Mesendoderm (in vitro differentiated cells): ENCODE measurements at regions not wholly inside any gene's neighbourhood (a gene's known extent, or its start where the extent isn't known, plus 50 kb on each side); places are given as distances from the start of the nearest gene placed in this dataset.

Experiments used
- DNase-seq: peaks from one replicate; pipeline ENCODE4 v3.0.0; 2013
- H2AK5ac ChIP-seq: 2 replicates; pipeline ENCODE4 v1.6.1; 2013; ENCODE audit warnings: low read length, inconsistent platforms
- H2BK120ac ChIP-seq: 2 replicates; pipeline ENCODE4 v1.6.1; 2013; ENCODE audit warnings: low read depth, mild to moderate bottlenecking, low read length, moderate library complexity, mixed read lengths
- H2BK15ac ChIP-seq: replicated peaks from 2 replicates; pipeline ENCODE4 v1.6.1; 2013; ENCODE audit warnings: low read depth, mild to moderate bottlenecking, moderate library complexity
- H2BK5ac ChIP-seq: 2 replicates; pipeline ENCODE4 v1.6.1; 2013; ENCODE audit warnings: low read length, inconsistent platforms
- H3K18ac ChIP-seq: 2 replicates; pipeline ENCODE4 v1.6.1; 2013; ENCODE audit warnings: mild to moderate bottlenecking, low read length, mixed read lengths
- H3K23ac ChIP-seq: one replicate; pipeline ENCODE4 v1.6.1; 2013; ENCODE audit warnings: low read length
- H3K27ac ChIP-seq: 2 replicates; pipeline ENCODE4 v1.5.1; 2013; ENCODE audit warnings: low read depth, mild to moderate bottlenecking, inconsistent platforms, low read length, moderate library complexity
- H3K27me3 ChIP-seq: 2 replicates; pipeline ENCODE4 v1.6.1; 2013; ENCODE audit warnings: low read length, control low read depth, mild to moderate bottlenecking, inconsistent platforms; ENCODE audit not compliant: insufficient read depth, poor library complexity
- H3K36me3 ChIP-seq: 2 replicates; pipeline ENCODE4 v1.6.1; 2013; ENCODE audit warnings: low read length, inconsistent platforms; ENCODE audit not compliant: control insufficient read depth, insufficient read depth
- H3K4ac ChIP-seq: one replicate; pipeline ENCODE4 v1.6.1; 2013; ENCODE audit warnings: low read depth, mild to moderate bottlenecking, low read length, moderate library complexity
- H3K4me1 ChIP-seq: 2 replicates; pipeline ENCODE4 v1.6.1; 2013; ENCODE audit warnings: low read depth, low read length, inconsistent platforms; ENCODE audit not compliant: control insufficient read depth
- H3K4me2 ChIP-seq: 2 replicates; pipeline ENCODE4 v1.6.1; 2013; ENCODE audit warnings: low read length
- H3K4me3 ChIP-seq: 2 replicates; pipeline ENCODE4 v1.5.1; 2013; ENCODE audit warnings: mild to moderate bottlenecking, low read length
- H3K56ac ChIP-seq: one replicate; pipeline ENCODE4 v1.6.1; 2013; ENCODE audit warnings: low read length
- H3K79me1 ChIP-seq: 2 replicates; pipeline ENCODE4 v1.6.1; 2013; ENCODE audit warnings: low read length, inconsistent platforms
- H3K79me2 ChIP-seq: 2 replicates; pipeline ENCODE4 v1.6.1; 2013; ENCODE audit warnings: mild to moderate bottlenecking, low read length; ENCODE audit not compliant: control insufficient read depth, insufficient read depth
- H3K9ac ChIP-seq: 2 replicates; pipeline ENCODE4 v1.6.1; 2013; ENCODE audit warnings: low read length, inconsistent platforms
- H4K5ac ChIP-seq: one replicate; pipeline ENCODE4 v1.6.1; 2013; ENCODE audit warnings: low read length
- H4K8ac ChIP-seq: one replicate; pipeline ENCODE4 v1.6.1; 2013; ENCODE audit warnings: low read depth, mild to moderate bottlenecking, control low read depth, low read length, moderate library complexity
- WGBS: extraction: QIAGEN DNeasy Blood & Tissue Kit; methylation state at CpG from one replicate; pipeline ENCODE4 v1.1.7; 2013; ENCODE audit warnings: low lambda C conversion rate, missing lambda C conversion rate; ENCODE audit not compliant: insufficient coverage; ENCODE audit errors: extremely low coverage; 5-methylcytosine and 5-hydroxymethylcytosine counted together

DNA sequence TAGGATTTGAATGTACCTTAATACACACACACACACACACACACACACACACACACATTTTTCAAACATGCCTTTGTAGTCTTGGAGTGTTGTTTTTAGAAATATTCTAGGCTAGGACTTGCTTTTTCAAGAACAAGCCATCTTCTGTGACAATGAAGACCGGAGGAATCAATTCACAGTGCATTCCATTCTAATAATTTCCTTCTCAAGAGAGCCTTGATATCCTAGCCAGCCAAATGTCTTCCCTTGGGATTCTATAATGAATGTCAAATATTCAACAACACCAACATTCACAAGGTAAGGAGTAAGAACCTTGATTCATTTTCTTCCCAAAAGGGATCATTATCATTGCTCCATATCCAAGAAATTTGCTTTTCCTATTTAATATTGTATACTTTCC is 180.3 kb downstream of the SLITRK1 start:
- H2BK5ac ChIP-seq, result no peak overlapping the region
- H2BK15ac ChIP-seq, result no peak overlapping the region
- H4K8ac ChIP-seq, result no peak overlapping the region
- H3K4me3 ChIP-seq, result no peak overlapping the region
- no peak overlapping the region for H3K56ac ChIP-seq
- H4K5ac ChIP-seq, result no peak overlapping the region
- H3K4ac ChIP-seq, result no peak overlapping the region
- H3K36me3 ChIP-seq, result no peaks in the 10 kb centered on the region
- H3K23ac ChIP-seq, result no peak overlapping the region
- no CpG with 5 or more reads among the region's 1 CpG for WGBS
- H3K4me2 ChIP-seq, result no peak overlapping the region
- no peak overlapping the region for H2BK120ac ChIP-seq
- no peaks in the 10 kb centered on the region for H3K79me2 ChIP-seq
- no peak for DNase-seq
- H2AK5ac ChIP-seq, result no peak overlapping the region
- no peaks in the 10 kb centered on the region for H3K4me1 ChIP-seq
- no peaks in the 10 kb centered on the region for H3K79me1 ChIP-seq
- H3K9ac ChIP-seq, result no peak overlapping the region
- H3K27me3 ChIP-seq, result no peaks in the 10 kb centered on the region
- no peak overlapping the region for H3K27ac ChIP-seq
- no peak overlapping the region for H3K18ac ChIP-seq

DNA sequence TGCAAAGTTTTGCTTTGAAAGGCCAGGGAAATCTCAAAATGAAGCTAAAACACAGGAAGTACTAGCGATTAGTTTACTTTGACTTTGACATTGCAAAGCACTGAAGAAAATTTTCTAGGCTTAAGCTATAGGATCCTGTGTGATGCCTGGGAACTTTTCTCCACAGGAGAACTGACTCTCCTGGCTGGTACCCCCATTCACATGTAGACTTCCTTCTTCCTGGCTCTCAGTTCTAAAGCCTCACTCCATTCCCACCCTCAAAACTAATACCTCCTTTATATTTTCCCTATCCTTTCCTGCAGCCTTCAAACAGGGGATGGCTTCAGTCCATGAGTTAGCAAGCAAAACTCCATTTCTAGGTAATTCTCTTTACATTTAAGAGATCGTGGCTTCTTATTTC is 189.5 kb downstream of the SLITRK1 start:
- WGBS, result no CpG with 5 or more reads among the region's 2 CpGs
- H3K79me2 ChIP-seq, result no peaks in the 10 kb centered on the region

GRCh38 chr13:83691966-83692365 is 190.3 kb downstream of the SLITRK1 start:
- no peaks in the 10 kb centered on the region for H3K79me2 ChIP-seq
- H3K27me3 ChIP-seq, result no peaks in the 10 kb centered on the region
- no peak overlapping the region for H2BK15ac ChIP-seq
- H4K5ac ChIP-seq, result no peak overlapping the region
- no peak overlapping the region for H3K56ac ChIP-seq
- no peak overlapping the region for H2BK5ac ChIP-seq
- H3K9ac ChIP-seq, result no peak overlapping the region
- no peak overlapping the region for H4K8ac ChIP-seq
- no peak overlapping the region for H3K27ac ChIP-seq
- no peak for DNase-seq
- no peak overlapping the region for H3K23ac ChIP-seq
- 100% methylated on average over 1 of the region's 1 CpG for WGBS
- no peak overlapping the region for H2BK120ac ChIP-seq
- no peak overlapping the region for H3K4ac ChIP-seq
- no peaks in the 10 kb centered on the region for H3K4me1 ChIP-seq
- H3K79me1 ChIP-seq, result no peaks in the 10 kb centered on the region
- H3K18ac ChIP-seq, result no peak overlapping the region
- no peak overlapping the region for H3K4me2 ChIP-seq
- H3K4me3 ChIP-seq, result no peak overlapping the region
- no peaks in the 10 kb centered on the region for H3K36me3 ChIP-seq
- no peak overlapping the region for H2AK5ac ChIP-seq

More for the DNA sequence above, 189.5 kb downstream of the SLITRK1 start:
- no peaks in the 10 kb centered on the region for H3K27me3 ChIP-seq
- no peak overlapping the region for H3K9ac ChIP-seq
- no peak overlapping the region for H2AK5ac ChIP-seq
- H3K18ac ChIP-seq, result no peak overlapping the region
- H3K27ac ChIP-seq, result no peak overlapping the region
- H3K4me2 ChIP-seq, result no peak overlapping the region
- H4K5ac ChIP-seq, result no peak overlapping the region
- H3K56ac ChIP-seq, result no peak overlapping the region
- H3K4me1 ChIP-seq, result no peaks in the 10 kb centered on the region
- no peak overlapping the region for H3K23ac ChIP-seq
- H3K79me1 ChIP-seq, result no peaks in the 10 kb centered on the region
- H3K4me3 ChIP-seq, result no peak overlapping the region
- H2BK5ac ChIP-seq, result no peak overlapping the region
- no peak overlapping the region for H2BK120ac ChIP-seq
- no peaks in the 10 kb centered on the region for H3K36me3 ChIP-seq
- no peak overlapping the region for H4K8ac ChIP-seq
- peak; percentile 1 for DNase-seq
- H2BK15ac ChIP-seq, result no peak overlapping the region
- H3K4ac ChIP-seq, result no peak overlapping the region

DNA sequence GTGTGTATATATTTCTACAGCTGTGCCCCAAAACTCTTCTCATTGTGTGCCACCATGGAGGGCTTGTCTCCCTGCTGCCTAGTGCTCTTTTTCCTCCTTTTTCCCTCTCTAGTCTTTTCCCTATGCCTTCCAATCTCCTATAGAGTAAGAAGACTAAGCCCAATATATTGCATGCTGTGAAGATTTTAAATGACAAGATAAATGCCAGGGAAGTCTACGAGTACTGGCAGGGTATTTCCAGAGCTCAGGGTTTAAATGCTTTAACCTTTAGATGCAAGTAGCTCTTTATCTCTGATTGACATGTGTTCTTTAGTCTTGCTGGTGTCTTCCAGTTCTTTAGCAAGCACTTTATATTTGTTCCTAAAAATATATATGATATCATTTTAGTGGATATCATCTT is 200.7 kb downstream of the SLITRK1 start:
- H3K79me1 ChIP-seq, result no peaks in the 10 kb centered on the region
- no peak overlapping the region for H2BK15ac ChIP-seq
- no peak overlapping the region for H2AK5ac ChIP-seq
- no peak overlapping the region for H2BK120ac ChIP-seq
- no peak overlapping the region for H4K8ac ChIP-seq
- no peak overlapping the region for H3K18ac ChIP-seq
- no CpG with 5 or more reads among the region's 1 CpG for WGBS
- H3K27me3 ChIP-seq, result no peaks in the 10 kb centered on the region
- no peak overlapping the region for H3K4me2 ChIP-seq
- H3K79me2 ChIP-seq, result no peaks in the 10 kb centered on the region
- H2BK5ac ChIP-seq, result no peak overlapping the region
- no peak overlapping the region for H3K27ac ChIP-seq
- H3K9ac ChIP-seq, result no peak overlapping the region
- H3K36me3 ChIP-seq, result no peaks in the 10 kb centered on the region
- no peak overlapping the region for H3K4ac ChIP-seq
- H3K23ac ChIP-seq, result no peak overlapping the region
- H4K5ac ChIP-seq, result no peak overlapping the region
- no peak for DNase-seq
- H3K56ac ChIP-seq, result no peak overlapping the region
- no peaks in the 10 kb centered on the region for H3K4me1 ChIP-seq
- H3K4me3 ChIP-seq, result no peak overlapping the region

DNA sequence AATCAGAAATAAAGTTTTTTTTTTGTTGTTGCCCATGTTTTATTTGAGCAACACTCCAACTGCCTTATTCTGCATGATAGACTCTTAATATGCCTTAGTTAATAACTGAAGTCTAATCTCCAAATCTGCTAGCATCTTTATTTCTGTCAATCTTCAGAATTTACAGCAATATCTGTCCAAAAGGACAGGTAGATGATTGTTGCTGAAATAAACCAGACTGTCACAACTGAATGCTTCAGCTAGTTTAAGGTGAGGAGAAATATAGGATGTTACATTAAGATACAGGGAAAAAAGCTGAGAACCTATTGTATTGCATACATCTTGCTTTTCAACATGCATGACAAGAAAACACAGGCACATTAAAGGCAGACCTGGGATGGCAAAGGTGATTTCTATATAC is 204.3 kb downstream of the SLITRK1 start:
- Histone ChIP-seq H4K5ac (no peak overlapping the region), H3K27me3 (no peaks in the 10 kb centered on the region), H3K4me2 (no peak overlapping the region), H3K79me1 (no peaks in the 10 kb centered on the region), H2BK5ac (no peak overlapping the region), H3K4me3 (no peak overlapping the region), H3K27ac (no peak overlapping the region), H3K36me3 (no peaks in the 10 kb centered on the region), H2AK5ac (no peak overlapping the region), H2BK120ac (no peak overlapping the region), H3K4me1 (no peaks in the 10 kb centered on the region), H3K79me2 (no peaks in the 10 kb centered on the region), H2BK15ac (no peak overlapping the region), H3K23ac (no peak overlapping the region), H3K9ac (no peak overlapping the region), H3K56ac (no peak overlapping the region), H3K18ac (no peak overlapping the region), H3K4ac (no peak overlapping the region), H4K8ac (no peak overlapping the region)
- no peak for DNase-seq

- no peak overlapping the region for H2BK5ac ChIP-seq
- H3K79me1 ChIP-seq, result no peaks in the 10 kb centered on the region
- H2BK120ac ChIP-seq, result no peak overlapping the region
- H3K4me3 ChIP-seq, result no peak overlapping the region
- H2AK5ac ChIP-seq, result no peak overlapping the region
- H3K4me2 ChIP-seq, result no peak overlapping the region
- no peak overlapping the region for H3K4ac ChIP-seq
- DNase-seq, result no peak
- no peak overlapping the region for H4K5ac ChIP-seq
- WGBS, result no CpG with 5 or more reads among the region's 2 CpGs
- H3K4me1 ChIP-seq, result no peaks in the 10 kb centered on the region
- H3K23ac ChIP-seq, result no peak overlapping the region
- no peak overlapping the region for H2BK15ac ChIP-seq
- no peak overlapping the region for H3K9ac ChIP-seq
- no peaks in the 10 kb centered on the region for H3K36me3 ChIP-seq
- H3K56ac ChIP-seq, result no peak overlapping the region
- H3K27me3 ChIP-seq, result no peaks in the 10 kb centered on the region
- H3K27ac ChIP-seq, result no peak overlapping the region
- no peak overlapping the region for H4K8ac ChIP-seq
- H3K79me2 ChIP-seq, result no peaks in the 10 kb centered on the region
- H3K18ac ChIP-seq, result no peak overlapping the region
These were observed 209.7 kb downstream of the SLITRK1 start for GRCh38 chr13:83672612-83673011.
